HG03378 (cell line): ENCODE measurements at regions not wholly inside any gene's neighbourhood (a gene's known extent, or its start where the extent isn't known, plus 50 kb on each side); places are given as distances from the start of the nearest gene placed in this dataset.

Experiments used
- ATAC-seq: cut with Tn5 transposase; IDR thresholded peaks from one replicate; pipeline ENCODE4 v1.9.1; 2021; ENCODE audit warnings: mild to moderate bottlenecking, moderate library complexity; ENCODE audit not compliant: unreplicated experiment

GRCh38 chr12:85568395-85569103 is 267.7 kb downstream of the RASSF9 start:
- no peak for ATAC-seq

- ATAC-seq = no peak
Measured at GRCh38 chr12:85569261-85569660, 266.9 kb downstream of the RASSF9 start.

GRCh38 chr12:85572956-85573355 is 263.3 kb downstream of the RASSF9 start:
- ATAC-seq = no peak

- no peak for ATAC-seq
Measured at GRCh38 chr12:85573635-85574214, 262.5 kb downstream of the RASSF9 start.

GRCh38 chr12:85574291-85574690 is 261.9 kb downstream of the RASSF9 start:
- no peak for ATAC-seq

GRCh38 chr12:85575120-85576096 is 260.8 kb downstream of the RASSF9 start:
- ATAC-seq = peak; percentile 99

- ATAC-seq = no peak
Measured at GRCh38 chr12:85580562-85581168, 255.5 kb downstream of the RASSF9 start.

GRCh38 chr12:85587158-85587557 is 249.1 kb downstream of the RASSF9 start:
- no peak for ATAC-seq

GRCh38 chr12:85588221-85588620 is 248.0 kb downstream of the RASSF9 start:
- no peak for ATAC-seq

- no peak for ATAC-seq
Measured at GRCh38 chr12:85600841-85601240, 235.4 kb downstream of the RASSF9 start.

GRCh38 chr12:85603556-85603955 is 232.7 kb downstream of the RASSF9 start:
- no peak for ATAC-seq

GRCh38 chr12:85606455-85606854 is 229.8 kb downstream of the RASSF9 start:
- no peak for ATAC-seq

- ATAC-seq = no peak
Measured at GRCh38 chr12:85609778-85610177, 226.4 kb downstream of the RASSF9 start.

GRCh38 chr12:85610194-85610593 is 226.0 kb downstream of the RASSF9 start:
- ATAC-seq = no peak

GRCh38 chr12:85616201-85616600 is 220.0 kb downstream of the RASSF9 start:
- no peak for ATAC-seq

- ATAC-seq = no peak
Measured at GRCh38 chr12:85617307-85618091, 218.7 kb downstream of the RASSF9 start.

GRCh38 chr12:85621041-85621440 is 215.2 kb downstream of the RASSF9 start:
- ATAC-seq = no peak

- ATAC-seq = no peak
Measured at GRCh38 chr12:85623763-85624162, 212.4 kb downstream of the RASSF9 start.

- no peak for ATAC-seq
Measured at GRCh38 chr12:85625467-85625866, 210.7 kb downstream of the RASSF9 start.

GRCh38 chr12:85626001-85626783 is 210.0 kb downstream of the RASSF9 start:
- no peak for ATAC-seq
